Activated T-cell treated with anti-CD3 and anti-CD28 coated beads, Interleukin-2, amount 50 U/mL, for 4 hours (primary cell): ENCODE measurements at regions not wholly inside any gene's neighbourhood (a gene's known extent, or its start where the extent isn't known, plus 50 kb on each side); places are given as distances from the start of the nearest gene placed in this dataset.

Experiments
- ATAC-seq, 2 donors: fragments of 200-7000 bp; cut with Tn5 transposase; one replicate each; pipeline ENCODE4 v1.10.0; 2021
- DNase-seq: peaks from one replicate; pipeline ENCODE4 v3.0.0-alpha.2; 2020
- H3K27me3 Mint-ChIP-seq: one replicate; pipeline ENCODE4 v1.8.0; 2021; ENCODE audit warnings: low read depth, mixed read lengths
- H3K36me3 Mint-ChIP-seq: one replicate; pipeline ENCODE4 v1.8.0; 2022; ENCODE audit warnings: mixed read lengths; ENCODE audit not compliant: insufficient read depth
- H3K4me1 Mint-ChIP-seq: one replicate; pipeline ENCODE4 v1.8.0; 2021; ENCODE audit warnings: low read depth, mixed read lengths
- H3K4me3 Mint-ChIP-seq: one replicate; pipeline ENCODE4 v1.8.0; 2021; ENCODE audit warnings: mild to moderate bottlenecking, moderate library complexity, mixed read lengths
- H3K9me3 Mint-ChIP-seq: one replicate; pipeline ENCODE4 v1.8.0; 2021; ENCODE audit warnings: mixed read lengths

GRCh38 chr3:127389420-127389819, 101.6 kb upstream of the PRR20G start:
- Mint-ChIP-seq H3K9me3 (no peaks in the 10 kb centered on the region), H3K36me3 (no peaks in the 10 kb centered on the region)
- ATAC-seq, result no peak

GRCh38 chr3:127388427-127388826, 100.6 kb upstream of the PRR20G start:
- no peak overlapping the region for H3K4me3 Mint-ChIP-seq
- no peaks in the 10 kb centered on the region for H3K9me3 Mint-ChIP-seq
- H3K4me1 Mint-ChIP-seq, result no peaks in the 10 kb centered on the region
- ATAC-seq, result no peak
- H3K27me3 Mint-ChIP-seq, result peaks cover 32% of the 10 kb centered on the region
- H3K36me3 Mint-ChIP-seq, result no peaks in the 10 kb centered on the region
- no peak for DNase-seq

More at GRCh38 chr3:127389420-127389819, 101.6 kb upstream of the PRR20G start:
- peaks cover 33% of the 10 kb centered on the region for H3K27me3 Mint-ChIP-seq
- no peak for DNase-seq
- H3K4me3 Mint-ChIP-seq, result no peak overlapping the region
- H3K4me1 Mint-ChIP-seq, result no peaks in the 10 kb centered on the region

- Mint-ChIP-seq H3K4me1 (no peaks in the 10 kb centered on the region), H3K9me3 (no peaks in the 10 kb centered on the region), H3K4me3 (no peak overlapping the region), H3K27me3 (peaks cover 30% of the 10 kb centered on the region), H3K36me3 (no peaks in the 10 kb centered on the region)
- no peak for DNase-seq
- ATAC-seq, result no peak
Observed at GRCh38 chr3:127387556-127388153, 99.8 kb upstream of the PRR20G start.

GRCh38 chr3:127387119-127387518, 99.3 kb upstream of the PRR20G start:
- DNase-seq (no peak), ATAC-seq (no peak)

GRCh38 chr3:127386490-127386889, 98.6 kb upstream of the PRR20G start:
- Mint-ChIP-seq H3K4me1 (no peaks in the 10 kb centered on the region), H3K9me3 (peaks cover 6% of the 10 kb centered on the region), H3K27me3 (peaks cover 28% of the 10 kb centered on the region), H3K4me3 (no peak overlapping the region), H3K36me3 (no peaks in the 10 kb centered on the region)
- DNase-seq (no peak), ATAC-seq (no peak)

More at GRCh38 chr3:127387119-127387518, 99.3 kb upstream of the PRR20G start:
- Mint-ChIP-seq H3K27me3 (peaks cover 29% of the 10 kb centered on the region), H3K36me3 (no peaks in the 10 kb centered on the region), H3K4me1 (no peaks in the 10 kb centered on the region), H3K9me3 (peaks cover under 1% of the 10 kb centered on the region), H3K4me3 (no peak overlapping the region)

GRCh38 chr3:127385540-127385870, 97.7 kb upstream of the PRR20G start:
- H3K9me3 Mint-ChIP-seq, result peaks cover 6% of the 10 kb centered on the region
- no peaks in the 10 kb centered on the region for H3K36me3 Mint-ChIP-seq
- peaks cover 26% of the 10 kb centered on the region for H3K27me3 Mint-ChIP-seq
- H3K4me3 Mint-ChIP-seq, result no peak overlapping the region
- ATAC-seq (no peak), DNase-seq (no peak)
- H3K4me1 Mint-ChIP-seq, result no peaks in the 10 kb centered on the region

GRCh38 chr3:127384717-127385539, 97.1 kb upstream of the PRR20G start:
- ATAC-seq, result no peak
- Mint-ChIP-seq H3K4me1 (no peaks in the 10 kb centered on the region), H3K36me3 (no peaks in the 10 kb centered on the region), H3K27me3 (peaks cover 23% of the 10 kb centered on the region), H3K4me3 (no peak overlapping the region), H3K9me3 (peaks cover 6% of the 10 kb centered on the region)
- no peak for DNase-seq

- no peak overlapping the region for H3K4me3 Mint-ChIP-seq
- H3K27me3 Mint-ChIP-seq, result peaks cover 17% of the 10 kb centered on the region
- peaks cover 6% of the 10 kb centered on the region for H3K9me3 Mint-ChIP-seq
- no peak for DNase-seq
- H3K4me1 Mint-ChIP-seq, result no peaks in the 10 kb centered on the region
- H3K36me3 Mint-ChIP-seq, result no peaks in the 10 kb centered on the region
- ATAC-seq, result no peak
Observed at GRCh38 chr3:127383656-127384179, 95.9 kb upstream of the PRR20G start.

- Mint-ChIP-seq H3K27me3 (peaks cover 5% of the 10 kb centered on the region), H3K4me1 (no peaks in the 10 kb centered on the region), H3K9me3 (peaks cover 13% of the 10 kb centered on the region), H3K36me3 (no peaks in the 10 kb centered on the region), H3K4me3 (no peak overlapping the region)
- ATAC-seq, result no peak
- no peak for DNase-seq
Observed at GRCh38 chr3:127377801-127378655, 90.2 kb upstream of the PRR20G start.

- Mint-ChIP-seq H3K4me3 (no peak overlapping the region), H3K36me3 (no peaks in the 10 kb centered on the region), H3K4me1 (no peaks in the 10 kb centered on the region), H3K27me3 (peaks cover 9% of the 10 kb centered on the region), H3K9me3 (peaks cover 7% of the 10 kb centered on the region)
- DNase-seq (no peak), ATAC-seq (no peak)
Observed at GRCh38 chr3:127375151-127375930, 87.5 kb upstream of the PRR20G start.

- DNase-seq (no peak), ATAC-seq (no peak)
- H3K9me3 Mint-ChIP-seq, result peaks cover 7% of the 10 kb centered on the region
- no peaks in the 10 kb centered on the region for H3K4me1 Mint-ChIP-seq
- H3K27me3 Mint-ChIP-seq, result peaks cover 9% of the 10 kb centered on the region
- H3K36me3 Mint-ChIP-seq, result no peaks in the 10 kb centered on the region
- no peak overlapping the region for H3K4me3 Mint-ChIP-seq
Observed at GRCh38 chr3:127374086-127375010, 86.5 kb upstream of the PRR20G start.

GRCh38 chr3:127373441-127374085, 85.7 kb upstream of the PRR20G start:
- Mint-ChIP-seq H3K36me3 (no peaks in the 10 kb centered on the region), H3K4me1 (no peaks in the 10 kb centered on the region), H3K4me3 (no peak overlapping the region), H3K27me3 (peaks cover 6% of the 10 kb centered on the region), H3K9me3 (peaks cover 7% of the 10 kb centered on the region)
- DNase-seq (no peak), ATAC-seq (no peak)

GRCh38 chr3:127371846-127372245, 84.0 kb upstream of the PRR20G start:
- no peak for ATAC-seq

More at GRCh38 chr3:127371846-127372245, 84.0 kb upstream of the PRR20G start:
- Mint-ChIP-seq H3K36me3 (no peaks in the 10 kb centered on the region), H3K4me1 (no peaks in the 10 kb centered on the region), H3K27me3 (peaks cover 6% of the 10 kb centered on the region), H3K4me3 (no peak overlapping the region), H3K9me3 (peaks cover 7% of the 10 kb centered on the region)
- DNase-seq, result no peak
